ENCODE measurements at regions not wholly inside any gene's neighbourhood (a gene's known extent, or its start where the extent isn't known, plus 50 kb on each side); places are given as distances from the start of the nearest gene placed in this dataset.

GRCh38 chr18:64258111-64258650, 109.3 kb upstream of the LINC00305 start (continued):
- no peak for TF ChIP-seq PRDM15 (CRISPR knock-in tag; IDR thresholded peaks at IDR 0.05)
- TF ChIP-seq ZBTB21 (CRISPR knock-in tag; IDR thresholded peaks at IDR 0.05; ENCODE audit: borderline replicate concordance) = no peak
- no peak for TF ChIP-seq MAX (CRISPR knock-in tag; IDR thresholded peaks at IDR 0.05)

- DNase-seq (ENCODE audit: low spot score) (no peak), ATAC-seq (no peak)
- H3K4me1 Mint-ChIP-seq = 0 out of 2 replicates have a peak, but pooled peaks cover 6% of the 10 kb centered on the region
- H3K27me3 Mint-ChIP-seq (ENCODE audit: low read depth) = no peaks in the 10 kb centered on the region
- H3K27ac Mint-ChIP-seq = no peak overlapping the region
- ChIA-PET POLR2A (no interaction called here), CTCF (no interaction called here)
- TF ChIP-seq ZNF121 (CRISPR knock-in tag; IDR thresholded peaks at IDR 0.05) (no peak), IRF2 (CRISPR knock-in tag; IDR thresholded peaks at IDR 0.05; ENCODE audit: borderline replicate concordance, low read depth) (no peak), CREM (CRISPR knock-in tag; IDR thresholded peaks at IDR 0.05) (no peak)
- peaks cover 7% of the 10 kb centered on the region for H3K9me3 Mint-ChIP-seq
- H3K4me3 Mint-ChIP-seq = no peak overlapping the region
- H3K36me3 Mint-ChIP-seq = no peaks in the 10 kb centered on the region
Observed at GRCh38 chr18:64254399-64255093, 105.7 kb upstream of the LINC00305 start.

GRCh38 chr18:64253873-64254272, 105.0 kb upstream of the LINC00305 start:
- CTCF ChIA-PET = no interaction called here
- Mint-ChIP-seq H3K4me1 (0 out of 2 replicates have a peak, but pooled peaks cover 6% of the 10 kb centered on the region), H3K27me3 (ENCODE audit: low read depth) (no peaks in the 10 kb centered on the region), H3K4me3 (no peak overlapping the region), H3K27ac (no peak overlapping the region), H3K36me3 (no peaks in the 10 kb centered on the region), H3K9me3 (peaks cover 7% of the 10 kb centered on the region)
- ATAC-seq = no peak
- no peak for TF ChIP-seq ZNF263 (CRISPR knock-in tag; IDR thresholded peaks at IDR 0.05; ENCODE audit: low read depth)
- no peak for TF ChIP-seq GTF2I (CRISPR knock-in tag; conservative IDR thresholded peaks at IDR 0.05)
- TF ChIP-seq HMGXB4 (CRISPR knock-in tag; IDR thresholded peaks at IDR 0.05) = no peak
- TF ChIP-seq ZNF232 (CRISPR knock-in tag; IDR thresholded peaks at IDR 0.05) = no peak
- TF ChIP-seq E2F5 (CRISPR knock-in tag; IDR thresholded peaks at IDR 0.05) = no peak
- no peak for TF ChIP-seq ZBTB21 (CRISPR knock-in tag; IDR thresholded peaks at IDR 0.05; ENCODE audit: borderline replicate concordance)
- no peak for TF ChIP-seq SMAD4 (CRISPR knock-in tag; IDR thresholded peaks at IDR 0.05)
- no peak for TF ChIP-seq ZSCAN18 (CRISPR knock-in tag; IDR thresholded peaks at IDR 0.05)
- no peak for TF ChIP-seq ZNF138 (CRISPR knock-in tag; conservative IDR thresholded peaks at IDR 0.05)
- no peak for TF ChIP-seq ZNF423 (CRISPR knock-in tag; IDR thresholded peaks at IDR 0.05)
- no peak for DNase-seq (ENCODE audit: low spot score)
- POLR2A ChIA-PET = no interaction called here
